H1 (cell line): ENCODE measurements at regions not wholly inside any gene's neighbourhood (a gene's known extent, or its start where the extent isn't known, plus 50 kb on each side); places are given as distances from the start of the nearest gene placed in this dataset.

Source experiments
- CTCF ChIA-PET: fragments of 300-600 bp; sonication (Branson Sonifier 250); formaldehyde crosslinking; loops from one replicate; lab custom pipeline; 2021; ENCODE audit not compliant: partially characterized antibody; lab: Charles Lee
- POLR2A ChIA-PET: fragments of 300-600 bp; sonication (Branson Sonifier 250); formaldehyde crosslinking; loops from one replicate; lab custom pipeline; 2021; ENCODE audit warnings: inconsistent platforms; ENCODE audit not compliant: partially characterized antibody; lab: Charles Lee
- DNase-seq, 2 experiments: peaks; one replicate each; pipeline versions ENCODE4 v3.0.0 to v3.0.0-alpha.2; 2010 to 2022; ENCODE audit warnings: low spot score in 2 of 2, low read depth in 1 of 2, mixed read lengths in 1 of 2
- FAIRE-seq: peaks from 2 replicates; lab custom pipeline; 2011; peaks lifted over from hg19 to GRCh38; lab: Jason Lieb, UNC
- H2AFZ ChIP-seq: 2 replicates; pipeline ENCODE4 v1.8.1; 2012; ENCODE audit warnings: low read length, inconsistent platforms
- H2AK5ac ChIP-seq: 2 replicates; pipeline ENCODE4 v1.6.1; 2013; ENCODE audit warnings: low read depth, low read length
- H2BK120ac ChIP-seq: replicated peaks from 2 replicates; pipeline ENCODE3; 2013; ENCODE audit warnings: low read depth, low read length, inconsistent platforms
- H2BK12ac ChIP-seq: 2 replicates; pipeline ENCODE4 v1.6.1; 2013; ENCODE audit warnings: low read depth, low read length
- H2BK15ac ChIP-seq: 2 replicates; pipeline ENCODE4 v1.6.1; 2013; ENCODE audit warnings: low read length
- H2BK20ac ChIP-seq: 2 replicates; pipeline ENCODE4 v1.6.1; 2013; ENCODE audit warnings: low read length
- H2BK5ac ChIP-seq: 2 replicates; pipeline ENCODE4 v1.6.1; 2013; ENCODE audit warnings: low read depth, low read length
- H3K14ac ChIP-seq: 2 replicates; pipeline ENCODE4 v1.6.1; 2013; ENCODE audit warnings: inconsistent platforms; ENCODE audit not compliant: insufficient read length
- H3K18ac ChIP-seq: 2 replicates; pipeline ENCODE4 v1.6.1; 2013; ENCODE audit warnings: low read length; ENCODE audit errors: extremely low read depth
- H3K23ac ChIP-seq: 2 replicates; pipeline ENCODE4 v1.6.1; 2013; ENCODE audit warnings: inconsistent platforms; ENCODE audit not compliant: insufficient read length
- H3K23me2 ChIP-seq: 2 replicates; pipeline ENCODE4 v1.6.1; 2013; ENCODE audit warnings: low read depth, low read length
- H3K27ac ChIP-seq: 2 replicates; pipeline ENCODE4 v1.6.1; 2011; ENCODE audit warnings: low read depth, low read length, inconsistent platforms
- H3K27me3 ChIP-seq, 4 experiments: replicated peaks in 1 of 4; 1 replicate in 1 of 4; 2 replicates in 3 of 4; pipeline versions ENCODE4 v1.6.1 to v1.8.1; 2011 to 2013; ENCODE audit warnings: low read length in 3 of 4, mild to moderate bottlenecking in 3 of 4, inconsistent platforms in 2 of 4, mixed read lengths in 2 of 4, moderate library complexity in 1 of 4; ENCODE audit not compliant: control insufficient read depth in 3 of 4, insufficient read depth in 3 of 4; ENCODE audit errors: extremely low read depth in 1 of 4
- H3K36me3 ChIP-seq, 4 experiments: 2 replicates each; pipeline versions ENCODE4 v1.6.1 to v1.8.1; 2011 to 2013; ENCODE audit warnings: mild to moderate bottlenecking in 4 of 4, low read length in 3 of 4, moderate library complexity in 2 of 4, control low read depth in 1 of 4, inconsistent platforms in 1 of 4; ENCODE audit not compliant: insufficient read depth in 4 of 4, control insufficient read depth in 2 of 4
- H3K4ac ChIP-seq: replicated peaks from 2 replicates; pipeline ENCODE3; 2013; ENCODE audit warnings: low read length, low read depth, mixed read lengths, inconsistent platforms; ENCODE audit not compliant: insufficient read length
- H3K4me1 ChIP-seq, 4 experiments: replicated peaks in 1 of 4; 1 replicate in 1 of 4; 2 replicates in 3 of 4; pipeline versions ENCODE4 v1.6.1 to v1.8.1; 2011 to 2013; ENCODE audit warnings: low read length in 3 of 4, inconsistent platforms in 2 of 4, mixed read lengths in 1 of 4; ENCODE audit not compliant: insufficient read depth in 4 of 4, control insufficient read depth in 3 of 4
- H3K4me2 ChIP-seq, 2 experiments: 2 replicates each; pipeline versions ENCODE4 v1.6.1 to v1.8.1; 2011 to 2013; ENCODE audit warnings: low read depth in 2 of 2, low read length in 2 of 2, control low read depth in 1 of 2, inconsistent platforms in 1 of 2, mild to moderate bottlenecking in 1 of 2; ENCODE audit not compliant: insufficient read depth in 1 of 2
- H3K4me3 ChIP-seq, 4 experiments: fragments of 200-600, 300-600 bp in 1 of 4; sonication (generic), shearing (Covaris generic), sonication (Bioruptor Twin) in 1 of 4; 2 replicates each; pipeline versions ENCODE4 v1.5.1 to v1.8.1; 2011 to 2016; ENCODE audit warnings: low read length in 4 of 4, low read depth in 3 of 4, control low read depth in 2 of 4, inconsistent platforms in 2 of 4, mild to moderate bottlenecking in 2 of 4, mixed read lengths in 1 of 4, moderate library complexity in 1 of 4; ENCODE audit not compliant: insufficient read depth in 2 of 4; ENCODE audit errors: extremely low read depth in 1 of 4
- H3K56ac ChIP-seq: replicated peaks from 2 replicates; pipeline ENCODE3; 2013; ENCODE audit warnings: low read depth, mild to moderate bottlenecking, mixed read lengths, low read length, inconsistent platforms; ENCODE audit not compliant: insufficient read length
- H3K79me1 ChIP-seq: 2 replicates; pipeline ENCODE4 v1.6.1; 2013; ENCODE audit warnings: low read depth, low read length, control low read depth
- H3K79me2 ChIP-seq, 2 experiments: 2 replicates each; pipeline versions ENCODE4 v1.6.1 to v1.8.1; 2012 to 2013; ENCODE audit warnings: low read length in 2 of 2, mild to moderate bottlenecking in 2 of 2, inconsistent platforms in 1 of 2; ENCODE audit not compliant: insufficient read depth in 2 of 2, control insufficient read depth in 1 of 2
- H3K9ac ChIP-seq, 4 experiments: replicated peaks in 1 of 4; 1 replicate in 1 of 4; 2 replicates in 3 of 4; pipeline versions ENCODE4 v1.6.1 to v1.8.1; 2011 to 2013; ENCODE audit warnings: low read depth in 3 of 4, low read length in 3 of 4, control low read depth in 2 of 4, mild to moderate bottlenecking in 2 of 4, moderate library complexity in 2 of 4, inconsistent platforms in 1 of 4; ENCODE audit errors: extremely low read depth in 1 of 4
- H3K9me3 ChIP-seq, 2 experiments: 2 replicates each; pipeline versions ENCODE4 v1.6.1 to v1.8.1; 2012 to 2013; ENCODE audit warnings: mild to moderate bottlenecking in 2 of 2, moderate library complexity in 2 of 2, control low read depth in 1 of 2, inconsistent platforms in 1 of 2, low read depth in 1 of 2, low read length in 1 of 2, mixed read lengths in 1 of 2; ENCODE audit not compliant: insufficient read depth in 2 of 2
- H4K20me1 ChIP-seq, 2 experiments: replicated peaks in 1 of 2; 2 replicates each; pipeline versions ENCODE3 to v1.8.1; 2011 to 2013; ENCODE audit warnings: inconsistent platforms in 2 of 2, low read length in 2 of 2, mild to moderate bottlenecking in 1 of 2; ENCODE audit not compliant: insufficient read depth in 2 of 2, control insufficient read depth in 1 of 2
- H4K5ac ChIP-seq: 2 replicates; pipeline ENCODE4 v1.6.1; 2013; ENCODE audit warnings: low read length, low read depth, mixed read lengths, inconsistent platforms; ENCODE audit not compliant: insufficient read length
- H4K8ac ChIP-seq: 2 replicates; pipeline ENCODE4 v1.8.0; 2013; ENCODE audit warnings: mild to moderate bottlenecking, moderate library complexity, low read length, inconsistent platforms; ENCODE audit not compliant: insufficient read depth; ENCODE audit errors: extremely low read depth
- H4K91ac ChIP-seq: replicated peaks from 2 replicates; pipeline ENCODE3; 2013; ENCODE audit warnings: low read length, mixed read lengths, inconsistent platforms; ENCODE audit not compliant: insufficient read length
- BACH1 ChIP-seq: IDR thresholded peaks from 2 replicates; pipeline ENCODE4 v1.6.1; 2012; ENCODE audit warnings: low read length, improper control_type of control experiment
- CBX8 ChIP-seq: fragments of 300-800, 300-1000 bp; sonication (generic); IDR thresholded peaks from 2 replicates; pipeline ENCODE4 v1.7.1; 2016; ENCODE audit warnings: low read depth, low read length, borderline replicate concordance
- CTBP2 ChIP-seq: IDR thresholded peaks from 2 replicates; pipeline ENCODE4 v1.7.0; 2011; ENCODE audit warnings: borderline replicate concordance, mild to moderate bottlenecking, moderate library complexity, mixed read lengths, low read length; ENCODE audit not compliant: insufficient read depth, insufficient read length
- EGR1 ChIP-seq: IDR thresholded peaks from 2 replicates; pipeline ENCODE4 v1.6.1; 2011; ENCODE audit warnings: low read depth, low read length, borderline replicate concordance
- JUN ChIP-seq: IDR thresholded peaks from 2 replicates; pipeline ENCODE4 v1.6.1; 2011; ENCODE audit warnings: low read depth, mild to moderate bottlenecking, improper control_type of control experiment, low read length
- MAFK ChIP-seq: IDR thresholded peaks from 2 replicates; pipeline ENCODE4 v1.6.1; 2012; ENCODE audit warnings: low read depth, mild to moderate bottlenecking, improper control_type of control experiment, low read length
- POU5F1 ChIP-seq: IDR thresholded peaks from 2 replicates; pipeline ENCODE4 v1.6.1; 2011; ENCODE audit warnings: low read depth, mild to moderate bottlenecking, low read length, moderate library complexity
- RAD21 ChIP-seq, 2 experiments: IDR thresholded peaks in 1 of 2; conservative IDR thresholded peaks in 1 of 2; 2 replicates each; pipeline ENCODE4 v1.6.1; 2011; ENCODE audit warnings: low read depth in 2 of 2, low read length in 2 of 2, improper control_type of control experiment in 1 of 2, inconsistent platforms in 1 of 2, mild to moderate bottlenecking in 1 of 2, moderate library complexity in 1 of 2
- RXRA ChIP-seq: IDR thresholded peaks from 2 replicates; pipeline ENCODE4 v1.6.1; 2011; ENCODE audit warnings: low read depth, mild to moderate bottlenecking, low read length, moderate library complexity; ENCODE audit not compliant: insufficient read depth
- SAP30 ChIP-seq: fragments of 300-600 bp; sonication (generic); IDR thresholded peaks from 2 replicates; pipeline ENCODE4 v1.7.1; 2012; ENCODE audit warnings: low read length, moderate library complexity, mild to moderate bottlenecking, inconsistent platforms; ENCODE audit not compliant: insufficient read depth, insufficient replicate concordance
- SIX5 ChIP-seq: IDR thresholded peaks from 2 replicates; pipeline ENCODE4 v1.6.1; 2011; ENCODE audit warnings: mild to moderate bottlenecking, low read depth, low read length
- YY1 ChIP-seq: IDR thresholded peaks from 2 replicates; pipeline ENCODE4 v1.6.1; 2011; ENCODE audit warnings: low read depth, mild to moderate bottlenecking, low read length
- TF ChIP-seq, protein P1 (sequence below), 3 experiments: IDR thresholded peaks; 1 replicate in 2 of 3; 2 replicates in 1 of 3; pipeline versions ENCODE4 v1.5.1 to v1.6.1; 2011; ENCODE audit warnings: low read length in 3 of 3, mild to moderate bottlenecking in 3 of 3, inconsistent platforms in 2 of 3, low read depth in 1 of 3, moderate library complexity in 1 of 3; ENCODE audit not compliant: insufficient read depth in 1 of 3; ENCODE audit errors: control extremely low read depth in 1 of 3

DNA sequence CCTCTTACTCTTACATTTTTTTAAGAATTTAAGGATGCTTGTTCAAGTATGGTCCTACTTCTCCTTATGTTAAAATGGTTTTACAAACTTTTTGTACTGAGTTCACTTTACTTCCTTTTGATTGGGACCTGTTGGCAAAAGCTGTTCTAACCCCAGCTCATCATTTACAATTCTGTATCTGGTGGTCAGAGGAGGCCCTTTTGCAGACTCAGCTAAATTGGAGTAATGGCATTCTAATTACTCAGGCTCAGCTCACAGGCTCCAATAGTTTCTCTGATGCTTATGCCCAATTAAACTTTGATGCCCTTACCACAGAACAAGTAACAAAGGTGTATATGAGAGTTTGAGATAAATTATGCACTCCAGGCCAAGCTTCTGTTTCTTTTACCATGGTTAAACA, 1632.0 kb downstream of the UQCRFS1 start:
- no peak overlapping the region for H3K56ac ChIP-seq
- no peak overlapping the region for H3K4me3 ChIP-seq
- H3K9ac ChIP-seq, result no peak overlapping the region
- H3K79me1 ChIP-seq, result no peaks in the 10 kb centered on the region
- no peaks in the 10 kb centered on the region for H3K23me2 ChIP-seq
- POLR2A ChIA-PET, result no interaction called here
- no peak overlapping the region for H3K27ac ChIP-seq
- H4K5ac ChIP-seq, result no peak overlapping the region
- H2AK5ac ChIP-seq, result no peak overlapping the region
- H3K14ac ChIP-seq, result no peak overlapping the region
- H3K36me3 ChIP-seq, result no peaks in the 10 kb centered on the region
- H4K20me1 ChIP-seq, result no peaks in the 10 kb centered on the region
- H2BK15ac ChIP-seq, result no peak overlapping the region
- no peak overlapping the region for H2BK12ac ChIP-seq
- no peak overlapping the region for H3K23ac ChIP-seq
- no peaks in the 10 kb centered on the region for H3K79me2 ChIP-seq
- H2AFZ ChIP-seq, result no peak overlapping the region
- H3K4ac ChIP-seq, result no peak overlapping the region
- H3K27me3 ChIP-seq, result no peaks in the 10 kb centered on the region
- no peak overlapping the region for H4K91ac ChIP-seq
- H4K8ac ChIP-seq, result no peak overlapping the region
- no peak overlapping the region for H3K4me2 ChIP-seq
- H3K4me1 ChIP-seq, result no peaks in the 10 kb centered on the region
- DNase-seq (no peak), FAIRE-seq (no peak)
- H3K9me3 ChIP-seq, result peaks cover 47 to 75% of the 10 kb centered on the region in 2 experiments
- H2BK5ac ChIP-seq, result no peak overlapping the region
- no peak overlapping the region for H2BK120ac ChIP-seq
- CTCF ChIA-PET, result no interaction called here
- H3K18ac ChIP-seq, result no peak overlapping the region
- no peak overlapping the region for H2BK20ac ChIP-seq
- TF ChIP-seq YY1 (no peak), POU5F1 (no peak), SAP30 (no peak), RXRA (no peak), CBX8 (no peak), EGR1 (no peak), SIX5 (no peak), JUN (no peak), CTBP2 (no peak), MAFK (no peak), RAD21 (IDR thresholded peaks at IDR 0.05 in 1 of 2, conservative IDR thresholded peaks at IDR 0.05 in 1 of 2; ENCODE audit: low read depth in 2 of 2, low read length in 2 of 2) (no peak), BACH1 (no peak)
- TF ChIP-seq, protein P1, sequence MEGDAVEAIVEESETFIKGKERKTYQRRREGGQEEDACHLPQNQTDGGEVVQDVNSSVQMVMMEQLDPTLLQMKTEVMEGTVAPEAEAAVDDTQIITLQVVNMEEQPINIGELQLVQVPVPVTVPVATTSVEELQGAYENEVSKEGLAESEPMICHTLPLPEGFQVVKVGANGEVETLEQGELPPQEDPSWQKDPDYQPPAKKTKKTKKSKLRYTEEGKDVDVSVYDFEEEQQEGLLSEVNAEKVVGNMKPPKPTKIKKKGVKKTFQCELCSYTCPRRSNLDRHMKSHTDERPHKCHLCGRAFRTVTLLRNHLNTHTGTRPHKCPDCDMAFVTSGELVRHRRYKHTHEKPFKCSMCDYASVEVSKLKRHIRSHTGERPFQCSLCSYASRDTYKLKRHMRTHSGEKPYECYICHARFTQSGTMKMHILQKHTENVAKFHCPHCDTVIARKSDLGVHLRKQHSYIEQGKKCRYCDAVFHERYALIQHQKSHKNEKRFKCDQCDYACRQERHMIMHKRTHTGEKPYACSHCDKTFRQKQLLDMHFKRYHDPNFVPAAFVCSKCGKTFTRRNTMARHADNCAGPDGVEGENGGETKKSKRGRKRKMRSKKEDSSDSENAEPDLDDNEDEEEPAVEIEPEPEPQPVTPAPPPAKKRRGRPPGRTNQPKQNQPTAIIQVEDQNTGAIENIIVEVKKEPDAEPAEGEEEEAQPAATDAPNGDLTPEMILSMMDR (IDR thresholded peaks at IDR 0.05; ENCODE audit: control extremely low read depth in 1 of 3, insufficient read depth in 1 of 3, low read depth in 1 of 3, low read length in 3 of 3), result no peak
